ENCODE measurements at regions not wholly inside any gene's neighbourhood (a gene's known extent, or its start where the extent isn't known, plus 50 kb on each side); places are given as distances from the start of the nearest gene placed in this dataset.

DNA sequence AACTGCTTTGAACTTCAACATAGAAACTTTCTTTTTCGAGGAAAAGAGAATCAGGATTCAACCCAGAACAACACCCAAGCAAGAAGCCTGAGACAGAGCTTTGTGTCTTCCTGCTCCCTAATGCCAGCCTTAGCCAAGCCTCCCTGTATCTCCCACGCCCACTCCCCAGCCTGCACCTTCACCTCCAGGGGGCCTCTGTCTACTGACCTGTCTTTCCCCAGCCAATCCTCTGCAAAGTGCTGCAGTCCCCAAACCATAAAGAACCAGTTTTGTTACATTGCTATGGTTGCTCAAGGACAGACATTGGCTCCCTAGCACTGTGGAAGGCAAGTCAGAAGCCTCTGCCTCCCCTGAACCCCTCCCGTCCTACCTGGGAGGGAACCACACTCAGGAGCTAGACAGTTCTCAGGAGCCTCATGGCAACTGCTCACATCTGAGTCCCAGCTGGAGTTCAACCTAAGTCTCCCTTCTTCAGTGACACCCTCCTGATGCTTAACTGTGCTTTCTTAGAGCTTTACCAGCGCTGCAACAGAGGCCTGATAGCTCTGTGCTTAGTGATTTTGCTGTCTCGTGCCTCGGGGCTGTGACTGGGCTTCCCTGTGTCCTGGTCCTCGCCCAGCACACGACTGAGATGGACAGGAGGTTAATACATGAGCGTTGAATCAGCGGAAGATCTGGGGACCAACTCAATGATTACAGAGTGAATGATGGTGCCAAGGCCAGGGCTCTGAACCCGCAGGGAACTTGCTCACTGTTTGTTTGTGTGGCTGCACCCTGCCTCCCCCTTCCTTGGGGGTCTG, 101.5 kb upstream of the DUSP22 start:
- TF ChIP-seq SIN3A (IDR thresholded peaks at IDR 0.05; ENCODE audit: borderline replicate concordance, insufficient read depth, low read depth, low read length): no peak
- no peak for TF ChIP-seq TCF7L2 (IDR thresholded peaks at IDR 0.05; ENCODE audit: low read depth, low read length)
- TF ChIP-seq, protein P1, sequence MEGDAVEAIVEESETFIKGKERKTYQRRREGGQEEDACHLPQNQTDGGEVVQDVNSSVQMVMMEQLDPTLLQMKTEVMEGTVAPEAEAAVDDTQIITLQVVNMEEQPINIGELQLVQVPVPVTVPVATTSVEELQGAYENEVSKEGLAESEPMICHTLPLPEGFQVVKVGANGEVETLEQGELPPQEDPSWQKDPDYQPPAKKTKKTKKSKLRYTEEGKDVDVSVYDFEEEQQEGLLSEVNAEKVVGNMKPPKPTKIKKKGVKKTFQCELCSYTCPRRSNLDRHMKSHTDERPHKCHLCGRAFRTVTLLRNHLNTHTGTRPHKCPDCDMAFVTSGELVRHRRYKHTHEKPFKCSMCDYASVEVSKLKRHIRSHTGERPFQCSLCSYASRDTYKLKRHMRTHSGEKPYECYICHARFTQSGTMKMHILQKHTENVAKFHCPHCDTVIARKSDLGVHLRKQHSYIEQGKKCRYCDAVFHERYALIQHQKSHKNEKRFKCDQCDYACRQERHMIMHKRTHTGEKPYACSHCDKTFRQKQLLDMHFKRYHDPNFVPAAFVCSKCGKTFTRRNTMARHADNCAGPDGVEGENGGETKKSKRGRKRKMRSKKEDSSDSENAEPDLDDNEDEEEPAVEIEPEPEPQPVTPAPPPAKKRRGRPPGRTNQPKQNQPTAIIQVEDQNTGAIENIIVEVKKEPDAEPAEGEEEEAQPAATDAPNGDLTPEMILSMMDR (IDR thresholded peaks at IDR 0.05): no peak; the same call in 1 of the 2 replicates
- no peak for TF ChIP-seq POLR2AphosphoS5 (IDR thresholded peaks at IDR 0.05; ENCODE audit: low read depth, low read length)
- intact Hi-C loops (cut with micrococcal nuclease; ENCODE audit: unreplicated experiment): no loop called here
- ATAC-seq: no peak
- H3K27me3 ChIP-seq (ENCODE audit: control insufficient read depth, insufficient read depth, low read length): no peaks in the 10 kb centered on the region; the same call in 1 of the 2 replicates
- POLR2A ChIA-PET: no interaction called here
- no peaks in the 10 kb centered on the region for H3K36me3 ChIP-seq (ENCODE audit: control insufficient read depth, insufficient read depth, low read length)
- no TSS peak for BruUV-seq (replicated peaks)
- CTCF ChIA-PET: interaction anchor here (0.7 kb wide), 1 partner anchor 662 kb away, joined by 3 read pairs; no protein-coding TSS in a partner anchor
- in situ Hi-C loops (cut with HindIII; ENCODE audit: low pct_unique_long_range_greater_than_20kb, low sequenced_read_pairs): no loop called here
- no peaks in the 10 kb centered on the region for H3K9me3 ChIP-seq (ENCODE audit: control insufficient read depth, insufficient read depth, low read depth, low read length)
- H3K4me3 ChIP-seq (ENCODE audit: low read depth in 2 of 2, low read length in 2 of 2): no peak overlapping the region
- no peak overlapping the region for H3K27ac ChIP-seq (ENCODE audit: low read length)
- DNase-seq (ENCODE audit: low read depth, low spot score): no peak
- H3K4me1 ChIP-seq (ENCODE audit: control insufficient read depth, insufficient read depth, low read length): no peaks in the 10 kb centered on the region; the same call in 1 of the 2 replicates

DNA sequence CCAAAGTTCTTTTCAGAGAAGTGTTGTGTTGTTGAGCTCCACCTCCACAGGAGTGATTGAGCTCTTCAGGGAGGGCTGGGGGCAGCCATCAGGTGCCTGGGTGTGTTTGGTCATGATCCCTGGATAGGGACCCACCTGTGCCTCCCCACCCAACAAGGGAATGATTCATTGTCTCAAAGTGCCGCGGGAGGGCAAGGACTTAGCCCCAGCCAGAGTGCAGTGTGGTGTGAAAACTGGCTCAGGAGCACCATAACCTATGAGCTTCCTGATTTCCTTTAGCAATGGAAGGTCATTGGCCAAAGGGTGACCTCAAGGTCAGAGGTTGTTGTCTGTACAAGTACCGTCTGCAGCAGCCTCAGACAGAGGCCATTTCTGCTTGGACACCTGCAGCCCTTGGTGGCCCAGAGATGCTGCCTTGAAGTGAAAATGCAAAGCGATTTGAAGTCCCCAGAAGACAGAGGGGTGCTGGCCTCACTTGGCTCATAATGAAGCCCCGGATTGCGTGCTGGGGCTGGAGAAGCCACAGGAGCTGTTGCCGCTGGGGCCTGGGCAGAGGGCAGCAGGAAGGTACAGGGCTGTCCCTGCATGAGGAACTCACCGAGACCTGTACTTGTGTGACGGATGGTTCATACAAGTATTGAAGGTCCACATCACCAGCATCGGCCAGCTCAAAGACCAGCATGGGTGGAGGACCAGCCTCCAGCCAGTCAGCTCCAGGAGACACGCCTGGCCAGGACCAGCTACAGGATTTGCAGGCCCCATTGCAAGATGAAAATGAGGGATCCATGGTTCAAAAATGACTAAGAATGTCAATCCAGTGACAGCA, 100.6 kb upstream of the DUSP22 start:
- no peaks in the 10 kb centered on the region for H3K36me3 ChIP-seq (ENCODE audit: control insufficient read depth, insufficient read depth, low read length)
- no peak overlapping the region for H3K27ac ChIP-seq (ENCODE audit: low read length)
- no peaks in the 10 kb centered on the region for H3K9me3 ChIP-seq (ENCODE audit: control insufficient read depth, insufficient read depth, low read depth, low read length)
- ATAC-seq (no peak), DNase-seq (ENCODE audit: low read depth, low spot score) (no peak)
- H3K4me1 ChIP-seq (ENCODE audit: control insufficient read depth, insufficient read depth, low read length): no peaks in the 10 kb centered on the region; the same call in 1 of the 2 replicates
- in situ Hi-C loops (cut with HindIII; ENCODE audit: low pct_unique_long_range_greater_than_20kb, low sequenced_read_pairs) (no loop called here), intact Hi-C loops (cut with micrococcal nuclease; ENCODE audit: unreplicated experiment) (no loop called here)
- no TSS peak for BruUV-seq (replicated peaks)
- H3K27me3 ChIP-seq (ENCODE audit: control insufficient read depth, insufficient read depth, low read length): no peaks in the 10 kb centered on the region
- TF ChIP-seq, protein P2, sequence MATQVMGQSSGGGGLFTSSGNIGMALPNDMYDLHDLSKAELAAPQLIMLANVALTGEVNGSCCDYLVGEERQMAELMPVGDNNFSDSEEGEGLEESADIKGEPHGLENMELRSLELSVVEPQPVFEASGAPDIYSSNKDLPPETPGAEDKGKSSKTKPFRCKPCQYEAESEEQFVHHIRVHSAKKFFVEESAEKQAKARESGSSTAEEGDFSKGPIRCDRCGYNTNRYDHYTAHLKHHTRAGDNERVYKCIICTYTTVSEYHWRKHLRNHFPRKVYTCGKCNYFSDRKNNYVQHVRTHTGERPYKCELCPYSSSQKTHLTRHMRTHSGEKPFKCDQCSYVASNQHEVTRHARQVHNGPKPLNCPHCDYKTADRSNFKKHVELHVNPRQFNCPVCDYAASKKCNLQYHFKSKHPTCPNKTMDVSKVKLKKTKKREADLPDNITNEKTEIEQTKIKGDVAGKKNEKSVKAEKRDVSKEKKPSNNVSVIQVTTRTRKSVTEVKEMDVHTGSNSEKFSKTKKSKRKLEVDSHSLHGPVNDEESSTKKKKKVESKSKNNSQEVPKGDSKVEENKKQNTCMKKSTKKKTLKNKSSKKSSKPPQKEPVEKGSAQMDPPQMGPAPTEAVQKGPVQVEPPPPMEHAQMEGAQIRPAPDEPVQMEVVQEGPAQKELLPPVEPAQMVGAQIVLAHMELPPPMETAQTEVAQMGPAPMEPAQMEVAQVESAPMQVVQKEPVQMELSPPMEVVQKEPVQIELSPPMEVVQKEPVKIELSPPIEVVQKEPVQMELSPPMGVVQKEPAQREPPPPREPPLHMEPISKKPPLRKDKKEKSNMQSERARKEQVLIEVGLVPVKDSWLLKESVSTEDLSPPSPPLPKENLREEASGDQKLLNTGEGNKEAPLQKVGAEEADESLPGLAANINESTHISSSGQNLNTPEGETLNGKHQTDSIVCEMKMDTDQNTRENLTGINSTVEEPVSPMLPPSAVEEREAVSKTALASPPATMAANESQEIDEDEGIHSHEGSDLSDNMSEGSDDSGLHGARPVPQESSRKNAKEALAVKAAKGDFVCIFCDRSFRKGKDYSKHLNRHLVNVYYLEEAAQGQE (IDR thresholded peaks at IDR 0.05; ENCODE audit: insufficient read depth in 1 of 2, low read depth in 2 of 2, low read length in 1 of 2): no peak
- TF ChIP-seq, protein P1 (IDR thresholded peaks at IDR 0.05): no peak
- no peak for TF ChIP-seq TCF7L2 (IDR thresholded peaks at IDR 0.05; ENCODE audit: low read depth, low read length)
- TF ChIP-seq POLR2AphosphoS5 (IDR thresholded peaks at IDR 0.05; ENCODE audit: low read depth, low read length): no peak
- TF ChIP-seq SIN3A (IDR thresholded peaks at IDR 0.05; ENCODE audit: borderline replicate concordance, insufficient read depth, low read depth, low read length): no peak
- H3K4me3 ChIP-seq (ENCODE audit: low read depth in 2 of 2, low read length in 2 of 2): no peak overlapping the region
- POLR2A ChIA-PET: interaction anchor here (0.6 kb wide), 1 partner anchor 10 kb away, joined by 13 read pairs; no protein-coding TSS in a partner anchor
- CTCF ChIA-PET: no interaction called here

All from Panc1 (cell line).